ENCODE measurements at regions not wholly inside any gene's neighbourhood (a gene's known extent, or its start where the extent isn't known, plus 50 kb on each side); places are given as distances from the start of the nearest gene placed in this dataset.
A peak's percentile ranks its signal among the peaks of the same experiment; 100 is the strongest.

DNA sequence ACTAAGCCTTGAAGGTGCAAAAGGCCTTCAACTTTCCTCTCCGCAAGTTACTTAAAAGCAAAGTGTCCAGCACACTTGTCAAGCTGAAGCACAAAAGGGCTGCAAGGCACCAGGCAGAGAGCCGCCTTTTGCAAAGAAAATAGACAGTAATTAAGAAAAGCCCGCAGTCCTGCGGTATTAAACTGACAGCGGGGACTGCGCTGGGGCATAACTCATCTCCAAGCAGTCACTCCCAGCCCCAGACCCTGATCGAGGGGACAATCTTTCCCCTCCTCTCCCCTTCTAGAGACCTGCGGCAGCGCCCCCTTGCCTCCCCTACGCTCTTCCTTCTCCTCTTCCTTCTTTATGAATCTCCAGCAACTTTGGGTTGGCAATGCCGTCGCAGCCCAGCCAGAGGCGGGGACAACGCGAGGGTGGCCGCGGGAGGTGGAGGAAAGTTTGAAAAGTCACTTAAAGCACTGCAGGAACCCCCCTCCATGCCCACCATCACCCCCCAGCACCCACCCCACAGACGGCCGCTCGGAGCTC lies 200.9 kb upstream of the CAND1 start:
- TF ChIP-seq JUNB (IDR thresholded peaks at IDR 0.05; ENCODE audit: unreplicated experiment) (no peak), CTCF (conservative IDR thresholded peaks at IDR 0.05; ENCODE audit: low read depth in 2 of 2) (peak; percentile 31 to 55), EZH2phosphoT487 (IDR thresholded peaks at IDR 0.05; ENCODE audit: unreplicated experiment) (no peak), EZH2 (IDR thresholded peaks at IDR 0.05; ENCODE audit: low read depth, unreplicated experiment) (no peak), POLR2AphosphoS5 (IDR thresholded peaks at IDR 0.05; ENCODE audit: low read depth) (0 out of 2 replicates have a peak, but pooled peaks have one; percentile 20), CREB1 (CRISPR knock-in tag; IDR thresholded peaks at IDR 0.05; ENCODE audit: low read depth) (no peak), STAT1 (IDR thresholded peaks at IDR 0.05; ENCODE audit: unreplicated experiment) (no peak), ZNF462 (CRISPR knock-in tag; IDR thresholded peaks at IDR 0.05) (no peak), ZNF331 (CRISPR knock-in tag; IDR thresholded peaks at IDR 0.05; ENCODE audit: low read depth) (no peak)
- TF ChIP-seq, protein P1, sequence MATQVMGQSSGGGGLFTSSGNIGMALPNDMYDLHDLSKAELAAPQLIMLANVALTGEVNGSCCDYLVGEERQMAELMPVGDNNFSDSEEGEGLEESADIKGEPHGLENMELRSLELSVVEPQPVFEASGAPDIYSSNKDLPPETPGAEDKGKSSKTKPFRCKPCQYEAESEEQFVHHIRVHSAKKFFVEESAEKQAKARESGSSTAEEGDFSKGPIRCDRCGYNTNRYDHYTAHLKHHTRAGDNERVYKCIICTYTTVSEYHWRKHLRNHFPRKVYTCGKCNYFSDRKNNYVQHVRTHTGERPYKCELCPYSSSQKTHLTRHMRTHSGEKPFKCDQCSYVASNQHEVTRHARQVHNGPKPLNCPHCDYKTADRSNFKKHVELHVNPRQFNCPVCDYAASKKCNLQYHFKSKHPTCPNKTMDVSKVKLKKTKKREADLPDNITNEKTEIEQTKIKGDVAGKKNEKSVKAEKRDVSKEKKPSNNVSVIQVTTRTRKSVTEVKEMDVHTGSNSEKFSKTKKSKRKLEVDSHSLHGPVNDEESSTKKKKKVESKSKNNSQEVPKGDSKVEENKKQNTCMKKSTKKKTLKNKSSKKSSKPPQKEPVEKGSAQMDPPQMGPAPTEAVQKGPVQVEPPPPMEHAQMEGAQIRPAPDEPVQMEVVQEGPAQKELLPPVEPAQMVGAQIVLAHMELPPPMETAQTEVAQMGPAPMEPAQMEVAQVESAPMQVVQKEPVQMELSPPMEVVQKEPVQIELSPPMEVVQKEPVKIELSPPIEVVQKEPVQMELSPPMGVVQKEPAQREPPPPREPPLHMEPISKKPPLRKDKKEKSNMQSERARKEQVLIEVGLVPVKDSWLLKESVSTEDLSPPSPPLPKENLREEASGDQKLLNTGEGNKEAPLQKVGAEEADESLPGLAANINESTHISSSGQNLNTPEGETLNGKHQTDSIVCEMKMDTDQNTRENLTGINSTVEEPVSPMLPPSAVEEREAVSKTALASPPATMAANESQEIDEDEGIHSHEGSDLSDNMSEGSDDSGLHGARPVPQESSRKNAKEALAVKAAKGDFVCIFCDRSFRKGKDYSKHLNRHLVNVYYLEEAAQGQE (IDR thresholded peaks at IDR 0.05; ENCODE audit: unreplicated experiment) = no peak
- TF ChIP-seq, protein P2, sequence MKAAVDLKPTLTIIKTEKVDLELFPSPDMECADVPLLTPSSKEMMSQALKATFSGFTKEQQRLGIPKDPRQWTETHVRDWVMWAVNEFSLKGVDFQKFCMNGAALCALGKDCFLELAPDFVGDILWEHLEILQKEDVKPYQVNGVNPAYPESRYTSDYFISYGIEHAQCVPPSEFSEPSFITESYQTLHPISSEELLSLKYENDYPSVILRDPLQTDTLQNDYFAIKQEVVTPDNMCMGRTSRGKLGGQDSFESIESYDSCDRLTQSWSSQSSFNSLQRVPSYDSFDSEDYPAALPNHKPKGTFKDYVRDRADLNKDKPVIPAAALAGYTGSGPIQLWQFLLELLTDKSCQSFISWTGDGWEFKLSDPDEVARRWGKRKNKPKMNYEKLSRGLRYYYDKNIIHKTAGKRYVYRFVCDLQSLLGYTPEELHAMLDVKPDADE (IDR thresholded peaks at IDR 0.05) = no peak
